ENCODE measurements at regions not wholly inside any gene's neighbourhood (a gene's known extent, or its start where the extent isn't known, plus 50 kb on each side); places are given as distances from the start of the nearest gene placed in this dataset.

DNA sequence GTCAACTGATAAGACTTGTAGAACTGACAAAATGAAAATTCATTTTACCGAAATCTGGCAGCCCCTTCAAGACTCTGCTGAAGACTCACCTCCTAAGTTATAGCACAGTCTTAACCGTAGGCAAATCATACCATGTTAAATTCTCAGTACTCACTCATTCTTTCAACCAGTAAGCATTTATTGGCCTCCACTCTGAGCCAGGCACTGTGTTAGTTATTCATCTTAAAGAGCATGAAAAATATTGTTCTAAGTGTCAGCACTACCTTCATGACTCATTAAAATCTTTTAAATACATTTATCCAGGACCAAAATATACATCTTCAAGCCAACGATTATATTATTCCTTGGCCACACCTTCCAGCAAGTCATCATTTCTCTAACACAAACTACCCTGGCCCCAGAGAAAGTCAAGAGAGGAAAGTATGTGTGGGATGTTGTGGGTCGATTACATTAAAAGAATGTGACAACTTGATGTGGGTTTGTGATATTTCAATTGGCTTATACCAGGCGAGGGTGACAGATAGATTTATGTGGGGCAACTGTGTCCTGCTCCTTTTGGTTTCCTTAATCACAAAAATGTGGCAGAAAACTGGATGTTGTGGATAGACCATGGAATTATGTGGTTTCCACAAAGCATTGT is 55.0 kb downstream of the TMEM30B start:
- DNase-seq, result no peak

DNA sequence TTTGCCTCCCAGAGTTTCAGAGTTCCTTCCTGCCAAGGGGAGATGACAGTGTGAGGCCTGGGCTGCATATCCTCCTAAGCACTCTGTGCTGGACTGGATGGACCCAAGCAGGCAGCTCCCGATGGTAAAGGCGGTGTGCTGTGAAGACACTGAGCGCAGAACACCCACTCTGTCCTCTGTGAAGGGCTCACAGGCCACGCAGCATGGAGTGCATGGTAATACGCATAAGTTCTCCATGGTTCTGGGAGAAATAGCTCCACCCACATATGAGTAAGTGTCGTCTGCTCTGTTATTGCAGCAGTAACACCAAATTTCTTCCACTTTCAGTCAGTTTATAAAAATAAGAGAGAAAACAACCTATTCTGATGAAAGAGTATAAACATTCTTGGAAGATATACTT is 55.8 kb downstream of the TMEM30B start:
- no peak for DNase-seq

GRCh38 chr14:61223552-61223951 is 57.6 kb downstream of the TMEM30B start:
- no peak for DNase-seq

DNA sequence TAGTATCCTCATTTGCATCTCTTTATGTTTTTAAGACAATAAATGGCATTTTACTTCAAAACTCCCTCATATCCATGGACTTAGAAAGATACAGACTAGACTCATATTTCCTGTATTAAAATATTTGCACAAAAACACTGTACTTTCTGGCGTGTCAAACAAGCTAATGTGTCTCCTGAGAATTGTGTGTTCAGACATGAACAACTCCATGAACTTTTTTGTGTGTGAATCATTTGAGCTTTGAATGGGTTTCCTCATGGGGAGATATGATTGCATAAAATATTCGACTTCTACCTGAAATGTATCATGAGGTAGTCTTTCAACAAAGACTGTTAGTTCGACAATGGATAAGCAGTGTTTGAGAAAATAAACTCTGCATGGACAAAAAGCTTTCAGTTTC is 58.8 kb downstream of the TMEM30B start:
- no peak for DNase-seq

DNA sequence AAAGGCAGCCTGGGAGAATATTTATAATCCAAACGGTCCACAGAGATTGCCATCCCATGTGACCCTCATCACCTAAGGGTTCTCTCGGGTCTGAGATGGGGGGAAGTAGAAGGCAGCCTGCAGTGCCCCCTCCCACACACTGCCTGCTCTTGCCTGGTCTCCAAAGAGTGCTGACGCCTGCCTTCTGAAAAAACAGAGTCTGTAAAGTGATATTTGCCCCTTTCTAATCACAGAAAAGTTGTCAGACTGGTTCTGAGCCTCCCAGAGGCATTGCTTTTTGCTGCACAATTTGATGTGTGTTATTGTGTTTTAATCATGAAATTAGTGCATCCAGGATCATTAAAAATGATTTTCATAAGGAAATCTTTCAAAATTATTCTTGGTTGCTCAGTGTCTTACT is 59.2 kb downstream of the TMEM30B start:
- no peak for DNase-seq

DNA sequence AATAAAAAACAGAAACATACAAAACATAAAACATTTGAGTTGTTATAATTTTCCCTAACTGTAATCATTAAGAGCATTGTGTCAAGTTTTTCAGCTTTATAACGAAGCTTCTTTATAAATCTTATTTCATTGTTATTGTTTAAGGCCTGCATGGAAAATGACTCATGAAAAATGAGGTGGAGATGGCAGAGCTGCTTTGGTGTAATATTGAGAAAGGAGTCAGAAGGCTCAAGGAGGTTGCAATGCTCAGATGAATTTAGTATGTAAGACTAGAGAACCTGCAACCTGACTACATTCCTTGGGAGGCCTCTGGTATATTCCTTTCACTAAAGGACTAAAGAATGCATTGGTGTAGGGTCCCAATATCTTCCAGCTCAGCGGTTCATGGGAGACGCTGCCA is 61.5 kb downstream of the TMEM30B start:
- no peak for DNase-seq

DNA sequence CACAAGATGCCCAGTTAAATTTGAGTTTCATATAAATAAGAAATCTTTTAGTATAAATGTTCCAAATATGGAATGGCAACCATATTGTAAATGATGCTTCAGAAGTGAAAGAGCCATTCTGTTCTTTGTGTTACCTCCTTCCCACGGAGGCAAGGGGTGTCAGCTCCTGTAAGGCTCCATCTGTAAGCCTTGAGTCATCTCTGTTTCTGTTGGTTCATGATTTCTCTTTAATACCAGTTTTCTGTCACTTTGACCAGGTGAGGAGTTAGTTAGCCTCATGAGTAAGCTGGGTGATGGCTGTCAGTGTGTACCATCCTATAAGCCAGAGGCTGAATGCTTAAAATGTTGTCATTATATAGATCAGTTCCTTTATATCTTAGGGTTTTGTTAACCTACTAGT is 61.9 kb downstream of the TMEM30B start:
- DNase-seq, result no peak

DNA sequence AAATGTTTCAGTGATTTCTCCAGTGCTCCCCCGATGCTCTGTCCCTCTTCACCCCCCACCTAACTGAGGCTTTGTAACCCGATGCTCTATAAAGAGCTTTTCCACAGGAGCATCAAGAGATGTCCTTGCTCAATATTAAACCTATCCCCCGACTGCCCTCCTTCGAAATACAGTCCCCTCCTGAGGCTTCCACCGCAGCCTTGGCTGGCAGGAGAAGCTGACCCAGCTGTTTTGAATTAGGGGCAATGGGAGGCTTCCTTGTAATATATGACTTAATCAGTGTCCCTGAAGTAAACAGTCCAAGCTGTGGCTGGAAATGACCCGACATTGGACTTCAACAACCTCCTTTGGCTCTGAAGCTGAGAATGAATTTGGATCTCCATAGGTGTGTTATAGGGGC is 62.4 kb downstream of the TMEM30B start:
- DNase-seq, result no peak

GRCh38 chr14:61218157-61218556 is 63.0 kb downstream of the TMEM30B start:
- no peak for DNase-seq

DNA sequence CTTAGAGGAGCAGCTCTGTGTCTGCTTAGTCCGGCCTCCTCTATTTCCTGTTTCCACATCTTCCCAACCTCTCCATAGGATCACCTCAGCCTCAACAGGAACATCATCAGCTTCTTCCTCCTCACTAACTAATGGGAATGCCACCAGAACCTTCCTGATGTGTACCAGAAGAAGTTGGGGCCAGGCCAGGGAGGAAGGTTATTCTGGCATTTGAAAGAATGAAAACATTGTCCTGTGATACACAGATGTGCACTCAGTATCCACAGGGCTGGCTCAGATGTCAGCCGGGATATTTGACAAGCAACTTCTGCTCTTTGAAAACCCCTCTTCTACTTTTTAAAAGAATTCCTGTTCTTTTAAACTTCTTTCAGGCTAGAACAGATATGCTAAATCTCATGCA is 63.6 kb downstream of the TMEM30B start:
- DNase-seq, result no peak

- no peak for DNase-seq
Observed at GRCh38 chr14:61215222-61216020, 65.7 kb downstream of the TMEM30B start.

- no peak for DNase-seq
Observed at GRCh38 chr14:61213920-61214319, 67.2 kb downstream of the TMEM30B start.

DNA sequence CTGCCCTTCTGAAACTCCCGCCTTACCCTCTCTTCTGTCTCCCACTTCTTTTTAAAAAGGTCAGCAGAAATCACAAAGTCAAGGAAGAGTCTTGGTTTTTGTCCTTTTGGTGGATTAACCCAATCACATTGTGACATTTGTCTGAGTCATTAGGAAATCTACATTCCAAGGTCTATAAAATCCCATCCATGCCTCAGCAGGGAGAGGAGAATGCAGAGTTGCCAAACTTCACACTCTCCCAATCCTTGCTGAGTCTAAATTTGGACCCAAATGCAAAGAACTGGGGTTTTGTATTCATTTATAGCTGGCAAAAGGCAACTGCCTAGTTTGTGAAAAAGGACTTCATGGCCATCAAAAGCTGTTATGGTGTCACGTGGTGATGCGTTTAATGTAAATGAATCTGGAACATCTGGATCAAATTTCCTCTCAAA is 67.9 kb downstream of the TMEM30B start:
- no peak for DNase-seq

DNA sequence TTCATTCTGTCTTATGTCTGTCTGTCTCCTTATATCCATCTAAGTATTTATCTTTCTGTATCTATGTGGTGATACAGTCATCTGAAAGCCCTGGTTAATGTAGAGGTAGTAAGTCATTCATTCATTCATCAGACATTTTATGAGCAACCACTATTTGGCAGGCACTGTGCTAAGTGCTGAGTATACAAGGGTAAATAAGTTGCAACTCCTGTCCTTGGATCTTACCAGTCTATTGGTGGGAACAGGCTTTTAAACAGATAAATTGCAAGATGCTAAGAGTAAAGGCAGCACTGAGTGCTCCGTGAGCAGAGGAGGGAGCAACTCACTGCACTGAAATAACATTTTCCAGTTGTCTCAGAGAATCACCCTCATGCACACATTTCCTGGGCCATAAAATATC is 68.6 kb downstream of the TMEM30B start:
- DNase-seq, result no peak

DNA sequence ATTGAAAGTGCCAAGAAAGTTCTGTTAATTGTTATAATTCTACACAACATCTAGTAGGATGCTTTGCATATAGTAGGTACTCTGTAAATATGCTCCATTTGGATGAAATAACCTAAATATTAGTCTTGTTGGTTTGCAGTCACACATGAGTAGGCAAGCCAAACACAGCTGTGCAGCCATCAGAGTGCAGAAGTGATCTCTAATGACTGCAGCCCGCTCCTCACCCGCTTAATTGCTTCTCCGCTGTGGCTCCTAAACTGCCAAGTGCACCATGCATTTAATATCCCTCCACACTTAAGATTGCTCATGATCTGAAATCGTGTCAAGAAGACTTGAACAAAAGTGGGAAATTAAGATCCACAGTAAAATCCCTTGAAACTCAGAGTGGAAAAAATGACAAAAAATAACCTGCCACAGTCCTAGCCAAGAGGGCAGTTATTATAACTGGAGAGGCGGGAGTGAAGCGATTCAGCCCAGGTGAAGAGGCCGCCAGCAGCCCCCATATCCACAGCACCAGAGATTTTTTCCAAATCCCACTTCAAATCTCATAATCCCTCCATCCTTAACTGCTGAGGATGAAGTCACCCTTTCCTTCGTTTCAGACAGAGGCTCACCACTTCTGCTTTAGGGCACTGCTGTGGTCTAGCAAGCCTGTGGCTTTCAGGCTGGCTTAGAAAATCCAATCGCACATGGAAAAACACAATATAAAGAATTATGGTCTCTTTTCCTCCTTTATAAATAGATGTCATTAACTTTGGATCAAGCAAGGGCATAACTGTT is 69.5 kb downstream of the TMEM30B start:
- no peak for DNase-seq

DNA sequence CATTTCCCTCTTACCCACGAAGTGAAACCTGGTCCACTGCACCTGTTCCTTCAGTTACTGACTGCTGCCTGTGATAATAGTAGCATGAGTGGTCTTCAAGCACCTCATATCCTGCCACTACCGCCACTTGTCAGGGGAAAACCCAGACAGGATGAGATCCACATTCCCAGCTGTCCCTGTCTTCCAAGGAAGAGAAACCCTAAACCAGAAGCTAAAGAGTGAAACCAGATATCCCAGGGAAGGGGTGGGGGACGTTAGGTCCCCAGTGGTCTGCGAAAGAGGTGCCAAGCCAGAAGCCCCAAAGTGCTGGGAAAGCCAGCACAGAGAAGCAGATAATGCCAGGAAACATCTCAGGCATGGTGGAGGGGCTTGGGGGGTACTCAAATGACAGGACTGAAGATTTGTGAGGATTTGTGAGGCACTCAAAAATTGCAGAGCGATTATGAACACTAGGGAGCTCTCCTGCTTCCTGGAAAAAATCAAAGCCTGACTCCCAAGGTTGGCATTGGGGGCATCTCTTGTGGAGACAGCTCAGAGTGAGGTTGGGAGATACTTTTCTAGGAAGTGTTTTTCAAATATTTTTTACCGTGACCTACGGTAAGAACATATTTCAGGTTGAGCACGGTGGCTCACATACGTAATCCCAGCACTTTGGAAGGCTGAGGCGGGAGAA is 77.9 kb downstream of the TMEM30B start:
- no peak for DNase-seq

DNA sequence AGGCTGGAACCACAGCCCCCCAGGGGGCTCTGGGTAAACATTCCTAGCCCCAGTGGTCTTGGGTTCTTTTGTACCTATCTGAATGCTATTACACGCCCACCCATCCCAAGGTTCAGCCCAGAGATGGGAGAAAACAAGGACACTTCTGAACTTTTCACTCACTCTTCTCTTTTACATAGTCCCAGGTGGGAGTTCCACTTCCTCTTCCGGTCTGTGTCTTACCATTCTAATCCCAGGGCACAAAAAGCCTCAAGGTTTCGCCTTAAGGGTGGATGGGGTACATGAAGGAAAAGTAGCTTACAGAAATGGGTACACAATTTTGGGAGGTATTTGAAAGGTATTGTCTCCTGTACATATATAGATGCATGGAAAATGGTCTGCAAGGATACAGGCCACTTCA is 79.0 kb downstream of the TMEM30B start:
- no peak for DNase-seq

DNA sequence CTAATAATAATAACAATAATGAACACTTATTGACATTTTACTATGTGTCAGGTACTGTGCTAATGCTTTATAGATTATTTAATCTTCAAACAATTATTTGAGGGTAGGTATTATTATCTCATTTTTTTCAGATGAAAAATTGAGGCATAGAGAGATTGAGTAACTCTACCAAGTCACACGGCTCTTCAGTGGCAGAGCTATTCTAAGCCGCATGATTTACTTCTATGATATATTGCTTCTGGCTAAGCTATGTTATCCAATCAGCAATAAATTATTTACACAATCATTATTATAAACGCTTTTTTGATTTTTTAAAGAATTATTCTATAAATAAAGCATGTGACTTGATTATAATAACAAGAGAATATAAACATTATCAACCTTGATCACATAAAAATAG is 80.0 kb downstream of the TMEM30B start:
- DNase-seq, result no peak

DNA sequence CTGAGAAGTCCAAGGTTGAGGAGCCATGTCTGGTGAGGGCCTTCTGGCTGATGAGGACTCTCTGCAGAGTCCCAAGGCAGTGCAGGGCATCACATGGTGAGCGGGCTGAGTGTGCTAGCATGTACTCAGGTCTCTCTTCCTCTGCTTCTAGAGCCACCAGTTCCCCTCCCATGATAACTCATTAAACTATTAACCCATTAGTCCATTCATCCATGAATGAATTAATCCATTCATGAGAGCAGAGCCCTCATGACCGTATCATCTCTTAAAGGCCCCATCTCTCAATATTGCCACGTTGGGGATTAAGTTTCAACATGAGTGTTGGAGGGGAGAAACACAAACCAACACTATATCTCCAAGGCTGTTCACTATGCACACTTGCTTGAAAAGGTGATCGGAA is 83.7 kb downstream of the TMEM30B start:
- DNase-seq, result no peak

GRCh38 chr14:61196792-61197191 is 84.3 kb downstream of the TMEM30B start:
- no peak for DNase-seq

GRCh38 chr14:61196034-61196433 is 85.1 kb downstream of the TMEM30B start:
- DNase-seq, result no peak

- DNase-seq, result no peak
Observed at GRCh38 chr14:61193476-61193875, 87.7 kb downstream of the TMEM30B start.

DNA sequence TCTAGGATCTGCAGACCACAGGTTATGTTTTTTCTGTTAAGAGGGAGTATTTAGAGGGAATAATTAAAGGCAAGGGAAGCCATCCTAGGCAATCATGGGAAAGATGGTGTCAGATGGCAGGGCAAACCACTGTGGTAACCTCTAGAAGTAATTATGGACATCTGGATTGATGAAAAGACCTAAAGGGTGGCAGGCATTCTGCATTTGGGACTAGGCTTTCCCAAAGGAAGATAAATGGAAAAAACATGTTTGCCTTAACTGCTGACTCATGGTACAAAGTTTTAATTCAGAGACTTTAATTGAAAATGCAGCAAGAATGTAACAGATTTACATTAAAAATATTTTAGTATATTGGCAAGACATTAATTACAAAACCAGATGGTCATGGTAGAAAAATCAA is 88.1 kb downstream of the TMEM30B start:
- DNase-seq, result no peak
